HepG2 (cell line): ENCODE measurements at regions not wholly inside any gene's neighbourhood (a gene's known extent, or its start where the extent isn't known, plus 50 kb on each side); places are given as distances from the start of the nearest gene placed in this dataset.

Source experiments
- ATAC-seq: fragments of 200-7000 bp; cut with Tn5 transposase; 3 replicates; pipeline ENCODE4 v1.9.1; 2020; ENCODE audit warnings: mild to moderate bottlenecking, moderate library complexity
- BruUV-seq: library from RNA; stranded (reverse); fragments of 400-500 nt; replicated peaks from 2 replicates; lab custom pipeline; 2021; lab: Mats Ljungman, UMichigan
- CTCF ChIA-PET: fragments of 300-600 bp; formaldehyde crosslinking; extraction: SDS; loops from one replicate; lab custom pipeline; 2021; ENCODE audit warnings: low total read pairs, inconsistent platforms, low intra/inter-chr PET ratio; lab: Yijun Ruan, JAX
- POLR2A ChIA-PET: fragments of 350-600 bp; sonication (Branson Sonifier 250); formaldehyde crosslinking; loops from one replicate; lab custom pipeline; 2020; ENCODE audit warnings: antibody characterized with exemption, inconsistent platforms; lab: Yijun Ruan, JAX
- DNase-seq: peaks from one replicate; pipeline ENCODE4 v3.0.0-alpha.2; 2015; ENCODE audit warnings: low spot score
- FAIRE-seq: peaks from 3 replicates; lab custom pipeline; 2011; peaks lifted over from hg19 to GRCh38; lab: Jason Lieb, UNC
- H2AFZ ChIP-seq: one replicate; pipeline ENCODE4 v1.6.1; 2011; ENCODE audit warnings: low read length, inconsistent platforms
- H3K27ac ChIP-seq: fragments of 300-600 bp; 3 replicates; pipeline ENCODE4 v1.8.0; 2011; ENCODE audit warnings: mixed run types, mild to moderate bottlenecking, mixed read lengths, low read length, inconsistent platforms; ENCODE audit not compliant: insufficient read depth; ENCODE audit errors: extremely low read length
- H3K27me3 ChIP-seq, 2 experiments: fragments of 200-600 bp in 1 of 2; 2 replicates in 1 of 2; 3 replicates in 1 of 2; pipeline versions ENCODE4 v1.6.0 to v1.8.0; 2011; ENCODE audit warnings: low read length in 2 of 2, mild to moderate bottlenecking in 2 of 2, moderate library complexity in 2 of 2, inconsistent platforms in 1 of 2; ENCODE audit not compliant: insufficient read depth in 2 of 2, control insufficient read depth in 1 of 2
- H3K36me3 ChIP-seq, 2 experiments: fragments of 200-600 bp in 1 of 2; replicated peaks in 1 of 2; 2 replicates in 1 of 2; 3 replicates in 1 of 2; pipeline versions ENCODE4 v1.5.1 to v1.8.0; 2011; ENCODE audit warnings: low read length in 2 of 2, inconsistent platforms in 1 of 2; ENCODE audit not compliant: insufficient read depth in 2 of 2, control insufficient read depth in 1 of 2
- H3K4me1 ChIP-seq: 2 replicates; pipeline ENCODE4 v1.5.1; 2012; ENCODE audit warnings: low read length, inconsistent platforms; ENCODE audit not compliant: insufficient read depth
- H3K4me2 ChIP-seq: 2 replicates; pipeline ENCODE4 v1.6.0; 2011; ENCODE audit warnings: low read depth, low read length, inconsistent platforms
- H3K4me3 ChIP-seq, 3 experiments: fragments of 200-600 bp in 1 of 3; sonication (generic), shearing (Covaris generic) in 1 of 3; replicated peaks in 1 of 3; 2 replicates each; pipeline ENCODE4 v1.5.1; 2011 to 2016; ENCODE audit warnings: low read length in 3 of 3, inconsistent platforms in 2 of 3, low read depth in 2 of 3, mild to moderate bottlenecking in 2 of 3, control low read depth in 1 of 3, mixed read lengths in 1 of 3; ENCODE audit not compliant: insufficient read depth in 1 of 3
- H3K79me2 ChIP-seq: one replicate; pipeline ENCODE4 v1.6.1; 2011; ENCODE audit warnings: low read length, inconsistent platforms; ENCODE audit not compliant: insufficient read depth
- H3K9ac ChIP-seq: 2 replicates; pipeline ENCODE4 v1.6.0; 2011; ENCODE audit warnings: mild to moderate bottlenecking, low read depth, low read length, inconsistent platforms; ENCODE audit not compliant: insufficient read depth
- H3K9me3 ChIP-seq: 2 replicates; pipeline ENCODE4 v1.5.1; 2012; ENCODE audit warnings: mild to moderate bottlenecking, low read length
- H4K20me1 ChIP-seq: 2 replicates; pipeline ENCODE4 v1.6.0; 2011; ENCODE audit warnings: inconsistent platforms, mild to moderate bottlenecking, low read length, moderate library complexity; ENCODE audit not compliant: insufficient read depth
- MAFG ChIP-seq: sonication (generic); formaldehyde crosslinking; IDR thresholded peaks from 2 replicates; pipeline ENCODE4 v1.5.1; 2020; ENCODE audit warnings: mild to moderate bottlenecking, missing genetic modification reagents
- RFXANK ChIP-seq: IDR thresholded peaks from 2 replicates; pipeline ENCODE4 v1.6.1; 2016
- SAFB2 ChIP-seq: sonication (generic); formaldehyde crosslinking; IDR thresholded peaks from 2 replicates; pipeline ENCODE4 v1.5.1; 2020; ENCODE audit warnings: missing genetic modification reagents, low read depth, mild to moderate bottlenecking, borderline replicate concordance
- SYNCRIP ChIP-seq: fragments of 200-400 bp; formaldehyde crosslinking; IDR thresholded peaks from 2 replicates; pipeline ENCODE4 v1.6.1; 2018; ENCODE audit warnings: mild to moderate bottlenecking, low read depth, low read length; ENCODE audit not compliant: insufficient read depth
- ZFP36L2 ChIP-seq: sonication (generic); formaldehyde crosslinking; IDR thresholded peaks from 2 replicates; pipeline ENCODE4 v1.4.0; 2020; ENCODE audit warnings: missing genetic modification reagents
- ZMYM3 ChIP-seq: sonication (generic); formaldehyde crosslinking; IDR thresholded peaks from 2 replicates; pipeline ENCODE4 v1.5.1; 2020; ENCODE audit warnings: mild to moderate bottlenecking, missing genetic modification reagents
- ZNF768 ChIP-seq: sonication (generic); formaldehyde crosslinking; IDR thresholded peaks from 2 replicates; pipeline ENCODE4 v1.4.0; 2020; ENCODE audit warnings: missing genetic modification reagents
- WGBS: methylation state at CpG from one replicate; pipeline ENCODE4 v1.1.6; 2017; ENCODE audit warnings: low lambda C conversion rate; 5-methylcytosine and 5-hydroxymethylcytosine counted together
- in situ Hi-C: cut with HindIII; loops from 2 replicates; pipeline ENCODE4 v1.10.0; 2017; ENCODE audit warnings: low pct_unique_long_range_greater_than_20kb; ENCODE audit not compliant: extremely low pct_ligation_motif_present
- intact Hi-C: fragments of 100-400 bp; cut with micrococcal nuclease; formaldehyde crosslinking; loops from one replicate; pipeline ENCODE4 v1.10.0; 2022; ENCODE audit not compliant: unreplicated experiment
- TF ChIP-seq, protein P1 (sequence below): sonication (generic); formaldehyde crosslinking; IDR thresholded peaks from 2 replicates; pipeline ENCODE4 v1.9.0; 2021; ENCODE audit warnings: mild to moderate bottlenecking, missing genetic modification reagents

DNA sequence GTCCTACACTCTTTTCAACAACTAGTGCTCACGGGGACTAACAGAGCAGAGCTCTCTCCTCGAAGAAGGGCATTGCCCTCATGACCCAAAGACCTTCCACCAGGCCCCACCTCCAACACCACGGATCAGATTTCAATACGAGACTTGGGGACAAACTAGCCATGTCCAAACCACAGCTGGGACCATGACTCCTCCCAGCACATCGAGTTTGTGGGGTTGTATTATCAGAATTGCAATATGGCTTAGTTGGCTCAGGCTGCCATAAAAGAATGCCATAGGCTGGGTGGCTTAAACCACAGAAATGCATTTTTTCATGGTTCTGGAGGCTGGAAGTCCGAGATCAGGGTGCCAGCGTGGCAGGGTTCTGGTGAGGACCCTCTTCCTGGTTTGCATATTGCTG lies 189.7 kb upstream of the PMEPA1 start (continued):
- TF ChIP-seq ZFP36L2 (CRISPR knock-in tag) (no peak), RFXANK (CRISPR knock-in tag) (no peak), SYNCRIP (no peak)
- TF ChIP-seq, protein P1, sequence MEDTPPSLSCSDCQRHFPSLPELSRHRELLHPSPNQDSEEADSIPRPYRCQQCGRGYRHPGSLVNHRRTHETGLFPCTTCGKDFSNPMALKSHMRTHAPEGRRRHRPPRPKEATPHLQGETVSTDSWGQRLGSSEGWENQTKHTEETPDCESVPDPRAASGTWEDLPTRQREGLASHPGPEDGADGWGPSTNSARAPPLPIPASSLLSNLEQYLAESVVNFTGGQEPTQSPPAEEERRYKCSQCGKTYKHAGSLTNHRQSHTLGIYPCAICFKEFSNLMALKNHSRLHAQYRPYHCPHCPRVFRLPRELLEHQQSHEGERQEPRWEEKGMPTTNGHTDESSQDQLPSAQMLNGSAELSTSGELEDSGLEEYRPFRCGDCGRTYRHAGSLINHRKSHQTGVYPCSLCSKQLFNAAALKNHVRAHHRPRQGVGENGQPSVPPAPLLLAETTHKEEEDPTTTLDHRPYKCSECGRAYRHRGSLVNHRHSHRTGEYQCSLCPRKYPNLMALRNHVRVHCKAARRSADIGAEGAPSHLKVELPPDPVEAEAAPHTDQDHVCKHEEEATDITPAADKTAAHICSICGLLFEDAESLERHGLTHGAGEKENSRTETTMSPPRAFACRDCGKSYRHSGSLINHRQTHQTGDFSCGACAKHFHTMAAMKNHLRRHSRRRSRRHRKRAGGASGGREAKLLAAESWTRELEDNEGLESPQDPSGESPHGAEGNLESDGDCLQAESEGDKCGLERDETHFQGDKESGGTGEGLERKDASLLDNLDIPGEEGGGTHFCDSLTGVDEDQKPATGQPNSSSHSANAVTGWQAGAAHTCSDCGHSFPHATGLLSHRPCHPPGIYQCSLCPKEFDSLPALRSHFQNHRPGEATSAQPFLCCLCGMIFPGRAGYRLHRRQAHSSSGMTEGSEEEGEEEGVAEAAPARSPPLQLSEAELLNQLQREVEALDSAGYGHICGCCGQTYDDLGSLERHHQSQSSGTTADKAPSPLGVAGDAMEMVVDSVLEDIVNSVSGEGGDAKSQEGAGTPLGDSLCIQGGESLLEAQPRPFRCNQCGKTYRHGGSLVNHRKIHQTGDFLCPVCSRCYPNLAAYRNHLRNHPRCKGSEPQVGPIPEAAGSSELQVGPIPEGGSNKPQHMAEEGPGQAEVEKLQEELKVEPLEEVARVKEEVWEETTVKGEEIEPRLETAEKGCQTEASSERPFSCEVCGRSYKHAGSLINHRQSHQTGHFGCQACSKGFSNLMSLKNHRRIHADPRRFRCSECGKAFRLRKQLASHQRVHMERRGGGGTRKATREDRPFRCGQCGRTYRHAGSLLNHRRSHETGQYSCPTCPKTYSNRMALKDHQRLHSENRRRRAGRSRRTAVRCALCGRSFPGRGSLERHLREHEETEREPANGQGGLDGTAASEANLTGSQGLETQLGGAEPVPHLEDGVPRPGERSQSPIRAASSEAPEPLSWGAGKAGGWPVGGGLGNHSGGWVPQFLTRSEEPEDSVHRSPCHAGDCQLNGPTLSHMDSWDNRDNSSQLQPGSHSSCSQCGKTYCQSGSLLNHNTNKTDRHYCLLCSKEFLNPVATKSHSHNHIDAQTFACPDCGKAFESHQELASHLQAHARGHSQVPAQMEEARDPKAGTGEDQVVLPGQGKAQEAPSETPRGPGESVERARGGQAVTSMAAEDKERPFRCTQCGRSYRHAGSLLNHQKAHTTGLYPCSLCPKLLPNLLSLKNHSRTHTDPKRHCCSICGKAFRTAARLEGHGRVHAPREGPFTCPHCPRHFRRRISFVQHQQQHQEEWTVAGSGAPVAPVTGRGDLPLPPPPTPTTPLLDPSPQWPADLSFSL, result no peak

DNA sequence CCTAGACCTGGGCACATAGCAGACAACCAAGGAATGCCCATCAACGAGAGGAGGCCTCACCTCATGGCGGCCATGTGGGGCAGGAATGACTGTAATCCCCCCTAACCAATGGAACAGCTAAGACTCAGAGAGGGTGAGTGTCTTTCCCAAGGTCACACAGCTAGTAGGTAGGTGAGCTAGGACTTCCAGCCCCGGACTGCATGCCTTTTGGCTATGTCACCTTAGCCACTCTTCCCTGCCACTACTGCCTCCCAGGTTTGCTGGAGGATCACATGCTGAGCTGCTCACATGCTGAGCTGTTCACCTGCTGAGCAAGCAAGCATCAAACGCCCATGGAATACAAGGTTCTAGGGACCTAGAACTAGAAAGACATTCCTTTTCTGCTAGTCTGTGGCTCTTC lies 188.5 kb upstream of the PMEPA1 start:
- BruUV-seq, result no TSS peak
- intact Hi-C loops (no loop called here), in situ Hi-C loops (no loop called here)
- Histone ChIP-seq H3K4me1 (no peaks in the 10 kb centered on the region; the same call in 1 of the 2 replicates), H2AFZ (no peak overlapping the region), H3K36me3 (no peaks in the 10 kb centered on the region), H4K20me1 (no peaks in the 10 kb centered on the region), H3K27me3 (peaks cover 6 to 44% of the 10 kb centered on the region in 2 experiments; a peak in 4 of 5 replicates), H3K4me3 (no peak overlapping the region), H3K9me3 (no peaks in the 10 kb centered on the region), H3K79me2 (no peaks in the 10 kb centered on the region), H3K4me2 (no peak overlapping the region), H3K9ac (no peak overlapping the region), H3K27ac (no peak overlapping the region)
- ATAC-seq, result no peak
- no peak for DNase-seq
- FAIRE-seq, result no peak
- CTCF ChIA-PET, result no interaction called here
- WGBS, result 16% methylated on average over 4 of the region's 4 CpGs
- TF ChIP-seq ZMYM3 (CRISPR knock-in tag), result 0 out of 2 replicates have a peak, but pooled peaks have one; percentile 34
- TF ChIP-seq MAFG (CRISPR knock-in tag), result 0 out of 2 replicates have a peak, but pooled peaks have one; percentile 30
- no peak for TF ChIP-seq SAFB2
- TF ChIP-seq ZNF768 (CRISPR knock-in tag), result peak; percentile 94
- TF ChIP-seq, all 625 proteins: peak for 3
- POLR2A ChIA-PET, result no interaction called here
